ENCODE measurements at regions not wholly inside any gene's neighbourhood (a gene's known extent, or its start where the extent isn't known, plus 50 kb on each side); places are given as distances from the start of the nearest gene placed in this dataset.

GRCh38 chr3:135806317-135806716 lies 159.2 kb upstream of the PPP2R3A start:
- no peak for DNase-seq

GRCh38 chr3:135807879-135808278 lies 157.6 kb upstream of the PPP2R3A start:
- DNase-seq, result no peak

- no peak for DNase-seq
These were observed 156.4 kb upstream of the PPP2R3A start for GRCh38 chr3:135809021-135809634.

- DNase-seq, result no peak
These were observed 153.9 kb upstream of the PPP2R3A start for GRCh38 chr3:135811651-135812050.

GRCh38 chr3:135812057-135812456 lies 153.5 kb upstream of the PPP2R3A start:
- no peak for DNase-seq

- DNase-seq, result no peak
These were observed 131.1 kb upstream of the PPP2R3A start for GRCh38 chr3:135834465-135834864.

- no peak for DNase-seq
These were observed 127.4 kb upstream of the PPP2R3A start for GRCh38 chr3:135837977-135838631.

- DNase-seq, result no peak
These were observed 125.1 kb upstream of the PPP2R3A start for GRCh38 chr3:135840436-135840835.

- no peak for DNase-seq
These were observed 121.1 kb upstream of the PPP2R3A start for GRCh38 chr3:135844386-135844785.

GRCh38 chr3:135848051-135848450 lies 117.5 kb upstream of the PPP2R3A start:
- DNase-seq, result no peak

- no peak for DNase-seq
These were observed 115.7 kb upstream of the PPP2R3A start for GRCh38 chr3:135849827-135850226.

GRCh38 chr3:135851201-135852081 lies 114.1 kb upstream of the PPP2R3A start:
- DNase-seq, result no peak

- no peak for DNase-seq
These were observed 111.5 kb upstream of the PPP2R3A start for GRCh38 chr3:135853981-135854380.

- no peak for DNase-seq
These were observed 104.8 kb upstream of the PPP2R3A start for GRCh38 chr3:135860761-135861160.

GRCh38 chr3:135862361-135862760 lies 103.2 kb upstream of the PPP2R3A start:
- DNase-seq, result no peak

- DNase-seq, result no peak
These were observed 101.5 kb upstream of the PPP2R3A start for GRCh38 chr3:135864060-135864459.

GRCh38 chr3:135865085-135865484 lies 100.4 kb upstream of the PPP2R3A start:
- DNase-seq, result no peak

GRCh38 chr3:135865553-135865952 lies 100.0 kb upstream of the PPP2R3A start:
- no peak for DNase-seq

- no peak for DNase-seq
These were observed 97.6 kb upstream of the PPP2R3A start for GRCh38 chr3:135867911-135868310.

- DNase-seq, result no peak
These were observed 96.7 kb upstream of the PPP2R3A start for GRCh38 chr3:135868801-135869200.

GRCh38 chr3:135869439-135870105 lies 96.0 kb upstream of the PPP2R3A start:
- DNase-seq, result no peak

GRCh38 chr3:135871311-135871710 lies 94.2 kb upstream of the PPP2R3A start:
- no peak for DNase-seq

GRCh38 chr3:135874035-135874434 lies 91.5 kb upstream of the PPP2R3A start:
- DNase-seq, result no peak

Measured in NCI-H1694 treated with DMSO at 0.1 percent for 48 hours (cell line).